ENCODE measurements at regions not wholly inside any gene's neighbourhood (a gene's known extent, or its start where the extent isn't known, plus 50 kb on each side); places are given as distances from the start of the nearest gene placed in this dataset.

DNA sequence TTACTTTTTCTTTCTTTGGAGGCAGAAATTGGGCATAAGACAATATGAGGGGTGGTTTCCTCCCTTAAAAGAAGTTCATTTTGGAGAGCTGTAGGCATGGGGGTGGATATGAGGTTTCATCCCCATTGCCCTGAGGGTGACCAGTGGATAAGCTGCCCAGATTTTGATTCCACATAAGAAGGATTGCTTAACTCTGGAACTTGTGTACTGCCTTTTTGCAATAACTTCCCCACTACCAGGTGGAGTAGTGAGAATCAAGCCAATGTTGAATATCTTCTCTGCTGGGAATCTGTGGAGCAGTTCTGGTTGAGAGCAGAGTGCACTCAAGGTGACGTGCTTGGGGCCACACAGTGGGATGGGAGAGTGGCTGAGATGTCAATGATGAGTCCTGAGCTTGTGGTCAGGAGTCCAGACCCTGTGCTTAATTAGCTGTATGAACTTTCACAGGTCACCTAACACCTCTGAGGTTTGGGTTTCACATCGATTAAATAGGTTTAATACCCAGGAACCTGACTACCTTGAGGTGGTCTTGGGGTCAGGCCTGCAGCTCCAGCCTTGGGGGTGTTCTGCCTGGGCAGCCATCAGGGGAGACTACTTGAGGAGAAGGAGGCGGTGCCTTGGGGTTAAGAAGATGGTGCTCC, 152.9 kb downstream of the FCRL5 start:
- no peaks in the 10 kb centered on the region for H4K20me1 ChIP-seq (ENCODE audit: insufficient read depth)
- POLR2A ChIA-PET = no interaction called here
- intact Hi-C loops (cut with micrococcal nuclease) = no loop called here
- CTCF ChIA-PET = no interaction called here
- no peak overlapping the region for H3K9ac ChIP-seq (ENCODE audit: low read length)
- RAD21 ChIA-PET (ENCODE audit: low non-redundant PET in 1 of 2, low total read pairs in 2 of 2, uncharacterized antibody in 2 of 2, unreplicated experiment in 2 of 2) = no interaction called here
- H3K9me2 ChIP-seq (ENCODE audit: insufficient read depth) = no peaks in the 10 kb centered on the region
- no peaks in the 10 kb centered on the region for H3K79me2 ChIP-seq (ENCODE audit: insufficient read depth, low read length)
- 0 out of 4 replicates have a peak, but pooled peaks cover 0 to 7% of the 10 kb centered on the region in 2 experiments for H3K4me1 ChIP-seq (ENCODE audit: control insufficient read depth in 1 of 2, insufficient read depth in 2 of 2, low read length in 2 of 2)
- H3K27me3 ChIP-seq (ENCODE audit: insufficient read depth, low read length) = peaks cover 12% of the 10 kb centered on the region
- no peak overlapping the region for H3K27ac ChIP-seq (ENCODE audit: low read depth, low read length)
- BruUV-seq (replicated peaks) = no TSS peak
- ATAC-seq (no peak), DNase-seq (ENCODE audit: low read depth, low spot score) (no peak)
- TF ChIP-seq EZH2 (IDR thresholded peaks at IDR 0.05) = no peak
- no peak for TF ChIP-seq EZH2phosphoT487 (IDR thresholded peaks at IDR 0.05; ENCODE audit: borderline replicate concordance)
- no peak for TF ChIP-seq EGR1 (IDR thresholded peaks at IDR 0.05; ENCODE audit: low read depth)
- TF ChIP-seq SP1 (IDR thresholded peaks at IDR 0.05; ENCODE audit: low read depth) = no peak
- TF ChIP-seq RAD21 (IDR thresholded peaks at IDR 0.05; ENCODE audit: low read depth) = no peak
- no peak for TF ChIP-seq REST (IDR thresholded peaks at IDR 0.05; ENCODE audit: low read depth)
- no peak for TF ChIP-seq SRF (IDR thresholded peaks at IDR 0.05; ENCODE audit: low read depth)
- no peak for TF ChIP-seq YY1 (IDR thresholded peaks at IDR 0.05; ENCODE audit: extremely low read depth, insufficient replicate concordance, low read depth, low read length)
- TF ChIP-seq POLR2A (IDR thresholded peaks at IDR 0.05; ENCODE audit: borderline replicate concordance, extremely low read depth, insufficient read depth, insufficient read length) = no peak
- no peak for TF ChIP-seq TCF7L2 (IDR thresholded peaks at IDR 0.05; ENCODE audit: borderline replicate concordance, extremely low read depth, insufficient read depth, insufficient read length)
- TF ChIP-seq POLR2AphosphoS5 (IDR thresholded peaks at IDR 0.05; ENCODE audit: low read depth, low read length) = no peak
- TF ChIP-seq, protein P1, sequence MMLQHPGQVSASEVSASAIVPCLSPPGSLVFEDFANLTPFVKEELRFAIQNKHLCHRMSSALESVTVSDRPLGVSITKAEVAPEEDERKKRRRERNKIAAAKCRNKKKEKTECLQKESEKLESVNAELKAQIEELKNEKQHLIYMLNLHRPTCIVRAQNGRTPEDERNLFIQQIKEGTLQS (IDR thresholded peaks at IDR 0.05) = no peak
- no peak for TF ChIP-seq CBX3 (IDR thresholded peaks at IDR 0.05; ENCODE audit: low read depth)
- TF ChIP-seq CEBPB (IDR thresholded peaks at IDR 0.05; ENCODE audit: low read depth) = no peak
- no peak for TF ChIP-seq JUND (IDR thresholded peaks at IDR 0.05)
- no peak for TF ChIP-seq FOSL1 (IDR thresholded peaks at IDR 0.05; ENCODE audit: low read depth)
- TF ChIP-seq ZFX (IDR thresholded peaks at IDR 0.05) = no peak
- H3K36me3 ChIP-seq (ENCODE audit: control insufficient read depth in 1 of 2, insufficient read depth in 2 of 2, low read length in 2 of 2) = no peaks in the 10 kb centered on the region
- H2AFZ ChIP-seq (ENCODE audit: low read depth, low read length, poor library complexity, severe bottlenecking) = no peak overlapping the region
- no peak overlapping the region for H3K4me3 ChIP-seq (replicated peaks in 1 of 2; ENCODE audit: low read depth in 1 of 2, low read length in 2 of 2)
- H3K4me2 ChIP-seq (ENCODE audit: low read length) = no peak overlapping the region
- no peaks in the 10 kb centered on the region for H3K9me3 ChIP-seq (ENCODE audit: control insufficient read depth in 1 of 2, insufficient read depth in 1 of 2, low read depth in 1 of 2, low read length in 2 of 2)
